ENCODE measurements at regions not wholly inside any gene's neighbourhood (a gene's known extent, or its start where the extent isn't known, plus 50 kb on each side); places are given as distances from the start of the nearest gene placed in this dataset.

DNA sequence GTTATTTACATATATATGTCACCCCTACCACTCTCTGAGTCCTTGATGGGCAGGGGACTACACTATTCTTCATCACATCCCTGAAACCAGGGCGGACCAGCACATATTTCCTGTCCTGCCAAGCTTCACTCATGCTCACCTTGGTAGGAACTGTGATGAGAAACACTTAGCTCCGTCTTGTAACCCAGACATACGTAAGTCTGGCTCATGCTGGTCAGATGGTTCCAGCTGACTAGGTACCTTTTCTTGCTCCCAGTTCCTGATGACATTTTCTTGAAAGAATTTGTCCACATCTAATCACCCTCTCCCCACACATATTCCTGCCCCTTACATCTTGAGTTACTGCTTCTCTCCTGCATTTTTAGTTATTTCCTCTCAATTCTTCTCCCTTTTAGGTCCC, 122.2 kb upstream of the MYLIP start:
- intact Hi-C loops (cut with DNase I), result no loop called here
- DNase-seq (no peak), FAIRE-seq (no peak)
- H3K9me3 ChIP-seq (ENCODE audit: control insufficient read depth in 2 of 3, insufficient read depth in 1 of 3, low read length in 3 of 3), result no peaks in the 10 kb centered on the region
- H3K4me1 ChIP-seq (ENCODE audit: control insufficient read depth in 2 of 3, insufficient read depth in 2 of 3, low read depth in 1 of 3, low read length in 3 of 3), result no peaks in the 10 kb centered on the region
- H3K9ac ChIP-seq (ENCODE audit: low read length in 3 of 3), result no peak overlapping the region
- TF ChIP-seq, protein P1, sequence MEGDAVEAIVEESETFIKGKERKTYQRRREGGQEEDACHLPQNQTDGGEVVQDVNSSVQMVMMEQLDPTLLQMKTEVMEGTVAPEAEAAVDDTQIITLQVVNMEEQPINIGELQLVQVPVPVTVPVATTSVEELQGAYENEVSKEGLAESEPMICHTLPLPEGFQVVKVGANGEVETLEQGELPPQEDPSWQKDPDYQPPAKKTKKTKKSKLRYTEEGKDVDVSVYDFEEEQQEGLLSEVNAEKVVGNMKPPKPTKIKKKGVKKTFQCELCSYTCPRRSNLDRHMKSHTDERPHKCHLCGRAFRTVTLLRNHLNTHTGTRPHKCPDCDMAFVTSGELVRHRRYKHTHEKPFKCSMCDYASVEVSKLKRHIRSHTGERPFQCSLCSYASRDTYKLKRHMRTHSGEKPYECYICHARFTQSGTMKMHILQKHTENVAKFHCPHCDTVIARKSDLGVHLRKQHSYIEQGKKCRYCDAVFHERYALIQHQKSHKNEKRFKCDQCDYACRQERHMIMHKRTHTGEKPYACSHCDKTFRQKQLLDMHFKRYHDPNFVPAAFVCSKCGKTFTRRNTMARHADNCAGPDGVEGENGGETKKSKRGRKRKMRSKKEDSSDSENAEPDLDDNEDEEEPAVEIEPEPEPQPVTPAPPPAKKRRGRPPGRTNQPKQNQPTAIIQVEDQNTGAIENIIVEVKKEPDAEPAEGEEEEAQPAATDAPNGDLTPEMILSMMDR (IDR thresholded peaks at IDR 0.05; ENCODE audit: borderline replicate concordance, extremely low read depth, insufficient read depth), result no peak
- no peak overlapping the region for H3K4me3 ChIP-seq (ENCODE audit: low read length in 3 of 3)
- no peak overlapping the region for H3K27ac ChIP-seq (ENCODE audit: low read depth in 2 of 2, low read length in 2 of 2)
- no peaks in the 10 kb centered on the region for H3K27me3 ChIP-seq (ENCODE audit: control insufficient read depth, insufficient read depth, low read length)
- H3K36me3 ChIP-seq (ENCODE audit: control insufficient read depth in 2 of 3, insufficient read depth in 3 of 3, low read length in 3 of 3), result no peaks in the 10 kb centered on the region

DNA sequence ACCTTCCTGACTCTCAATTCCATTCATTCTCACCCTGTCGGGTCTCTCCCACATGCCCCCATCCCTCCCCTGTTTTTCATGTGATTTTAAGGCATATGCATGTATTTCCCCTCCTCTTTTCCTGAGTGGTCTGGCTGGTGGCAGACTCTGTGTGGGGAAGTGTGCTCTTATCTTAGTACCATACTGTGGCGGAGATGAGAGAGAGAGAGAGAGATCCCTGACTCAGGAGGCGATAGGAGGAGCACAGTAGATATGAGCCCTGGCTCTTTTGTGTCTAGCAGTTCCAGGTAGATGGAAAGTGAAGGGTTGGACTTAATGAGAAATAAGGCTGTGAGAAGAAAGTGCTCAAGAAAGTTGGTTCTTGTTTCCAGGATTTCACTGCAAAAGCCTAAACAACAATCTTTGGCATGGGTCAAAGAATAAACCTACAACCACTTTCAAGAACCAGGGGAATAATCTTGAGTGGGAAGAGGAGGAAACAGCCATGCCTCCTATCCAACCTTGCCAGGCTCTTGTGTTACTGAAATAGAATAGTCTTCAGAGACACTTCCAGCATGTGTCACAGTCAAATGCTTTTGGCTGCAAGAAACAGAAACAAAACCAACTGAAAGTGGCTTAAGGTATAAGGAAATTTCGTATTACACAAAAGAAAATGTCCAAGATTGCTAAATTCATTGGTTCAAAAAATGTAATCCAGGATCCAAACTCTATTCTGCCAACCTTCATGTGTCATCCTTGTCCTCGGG, 123.8 kb upstream of the MYLIP start:
- Histone ChIP-seq H3K4me1 (ENCODE audit: control insufficient read depth in 2 of 3, insufficient read depth in 2 of 3, low read depth in 1 of 3, low read length in 3 of 3) (no peaks in the 10 kb centered on the region), H3K4me3 (ENCODE audit: low read length in 3 of 3) (no peak overlapping the region), H3K27ac (ENCODE audit: low read depth in 2 of 2, low read length in 2 of 2) (no peak overlapping the region), H3K27me3 (ENCODE audit: control insufficient read depth, insufficient read depth, low read length) (no peaks in the 10 kb centered on the region), H3K9me3 (ENCODE audit: control insufficient read depth in 2 of 3, insufficient read depth in 1 of 3, low read length in 3 of 3) (no peaks in the 10 kb centered on the region), H3K36me3 (ENCODE audit: control insufficient read depth in 2 of 3, insufficient read depth in 3 of 3, low read length in 3 of 3) (no peaks in the 10 kb centered on the region), H3K9ac (ENCODE audit: low read length in 3 of 3) (no peak overlapping the region)
- FAIRE-seq, result no peak
- DNase-seq, result no peak
- TF ChIP-seq, protein P1 (IDR thresholded peaks at IDR 0.05; ENCODE audit: borderline replicate concordance, extremely low read depth, insufficient read depth), result no peak
- intact Hi-C loops (cut with DNase I), result no loop called here

DNA sequence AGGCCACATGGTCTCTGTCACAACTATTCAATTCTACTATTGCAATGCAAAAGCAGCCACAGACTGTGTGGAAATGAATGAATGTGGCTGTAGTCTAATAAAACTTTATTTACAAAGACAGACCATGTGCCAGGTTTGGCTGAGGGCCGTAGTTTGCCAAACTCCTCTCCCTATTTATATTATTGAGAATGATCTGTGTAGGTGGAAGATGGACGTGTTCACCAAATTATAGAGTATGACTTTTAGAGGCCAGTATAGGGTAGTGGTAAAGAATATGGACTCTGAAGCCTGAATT, 125.7 kb upstream of the MYLIP start:
- H3K27me3 ChIP-seq (ENCODE audit: control insufficient read depth, insufficient read depth, low read length), result no peaks in the 10 kb centered on the region
- intact Hi-C loops (cut with DNase I), result no loop called here
- no peak overlapping the region for H3K4me3 ChIP-seq (ENCODE audit: low read length in 3 of 3)
- no peak for FAIRE-seq
- TF ChIP-seq, protein P1 (IDR thresholded peaks at IDR 0.05; ENCODE audit: borderline replicate concordance, extremely low read depth, insufficient read depth), result no peak
- DNase-seq, result no peak
- H3K4me1 ChIP-seq (ENCODE audit: control insufficient read depth in 2 of 3, insufficient read depth in 2 of 3, low read depth in 1 of 3, low read length in 3 of 3), result no peaks in the 10 kb centered on the region
- no peak overlapping the region for H3K27ac ChIP-seq (ENCODE audit: low read depth in 2 of 2, low read length in 2 of 2)
- H3K36me3 ChIP-seq (ENCODE audit: control insufficient read depth in 2 of 3, insufficient read depth in 3 of 3, low read length in 3 of 3), result no peaks in the 10 kb centered on the region
- no peaks in the 10 kb centered on the region for H3K9me3 ChIP-seq (ENCODE audit: control insufficient read depth in 2 of 3, insufficient read depth in 1 of 3, low read length in 3 of 3)
- no peak overlapping the region for H3K9ac ChIP-seq (ENCODE audit: low read length in 3 of 3)

Measured in kidney (tissue), 13 donors.